ENCODE measurements at regions not wholly inside any gene's neighbourhood (a gene's known extent, or its start where the extent isn't known, plus 50 kb on each side); places are given as distances from the start of the nearest gene placed in this dataset.

GRCh38 chr7:91657483-91658071 is 222.9 kb downstream of the MTERF1 start:
- H3K4me1 Mint-ChIP-seq, result no peaks in the 10 kb centered on the region
- H3K27ac Mint-ChIP-seq, result no peak overlapping the region
- H3K27me3 Mint-ChIP-seq (ENCODE audit: low read depth), result no peaks in the 10 kb centered on the region; the same call in 1 of the 2 replicates
- no peak overlapping the region for H3K4me3 Mint-ChIP-seq
- ATAC-seq, result no peak
- H3K9me3 Mint-ChIP-seq, result no peaks in the 10 kb centered on the region
- no peak for DNase-seq (ENCODE audit: low spot score)
- H3K36me3 Mint-ChIP-seq, result no peaks in the 10 kb centered on the region
- ChIA-PET CTCF (no interaction called here), POLR2A (no interaction called here)
- TF ChIP-seq EMX1 (CRISPR knock-in tag; IDR thresholded peaks at IDR 0.05) (no peak), ZBTB21 (CRISPR knock-in tag; IDR thresholded peaks at IDR 0.05; ENCODE audit: borderline replicate concordance) (no peak), ERG (CRISPR knock-in tag; IDR thresholded peaks at IDR 0.05) (no peak), NR1H2 (CRISPR knock-in tag; IDR thresholded peaks at IDR 0.05) (no peak), ESRRA (CRISPR knock-in tag; IDR thresholded peaks at IDR 0.05; ENCODE audit: borderline replicate concordance) (no peak), ARID4B (CRISPR knock-in tag; IDR thresholded peaks at IDR 0.05; ENCODE audit: borderline replicate concordance) (no peak), ZNF263 (CRISPR knock-in tag; IDR thresholded peaks at IDR 0.05; ENCODE audit: low read depth) (no peak), ZNF317 (CRISPR knock-in tag; IDR thresholded peaks at IDR 0.05; ENCODE audit: borderline replicate concordance, low read depth) (no peak), ZNF281 (CRISPR knock-in tag; IDR thresholded peaks at IDR 0.05) (no peak), AFF4 (CRISPR knock-in tag; IDR thresholded peaks at IDR 0.05; ENCODE audit: borderline replicate concordance) (no peak), TEAD1 (CRISPR knock-in tag; IDR thresholded peaks at IDR 0.05) (no peak), CBFB (CRISPR knock-in tag; IDR thresholded peaks at IDR 0.05; ENCODE audit: low read depth) (no peak), PREB (CRISPR knock-in tag; IDR thresholded peaks at IDR 0.05; ENCODE audit: borderline replicate concordance) (no peak), E2F4 (CRISPR knock-in tag; IDR thresholded peaks at IDR 0.05; ENCODE audit: borderline replicate concordance, low read depth) (no peak), ATF1 (CRISPR knock-in tag; IDR thresholded peaks at IDR 0.05) (no peak)
